GM12878 (cell line): ENCODE measurements at regions not wholly inside any gene's neighbourhood (a gene's known extent, or its start where the extent isn't known, plus 50 kb on each side); places are given as distances from the start of the nearest gene placed in this dataset.

Source experiments
- ATAC-seq: fragments of 200-7000 bp; cut with Tn5 transposase; 3 replicates; pipeline ENCODE4 v1.9.1; 2020; ENCODE audit warnings: mild to moderate bottlenecking, moderate library complexity
- BruUV-seq: library from RNA; stranded (reverse); fragments of 400-500 nt; replicated peaks from 2 replicates; lab custom pipeline; 2021; lab: Mats Ljungman, UMichigan
- CTCF ChIA-PET: fragments of 300-600 bp; sonication (Branson Sonifier 250); formaldehyde crosslinking; extraction: SDS; loops from one replicate; lab custom pipeline; 2021; ENCODE audit warnings: inconsistent platforms; lab: Yijun Ruan, JAX
- POLR2A ChIA-PET: fragments of 350-600 bp; formaldehyde crosslinking; extraction: SDS; loops from one replicate; lab custom pipeline; 2021; ENCODE audit warnings: inconsistent platforms; lab: Charles Lee
- RAD21 ChIA-PET: fragments of 300-600 bp; sonication (Branson Sonifier 250); formaldehyde crosslinking; loops from one replicate; lab custom pipeline; 2023; ENCODE audit warnings: antibody characterized with exemption; ENCODE audit not compliant: unreplicated experiment; lab: Charles Lee
- SMC1A ChIA-PET: fragments of 300-600 bp; sonication (Branson Sonifier 250); formaldehyde crosslinking; loops from one replicate; lab custom pipeline; 2023; ENCODE audit not compliant: unreplicated experiment, uncharacterized antibody; lab: Charles Lee
- DNase-seq: peaks from one replicate; pipeline ENCODE4 v3.0.0-alpha.2; 2011; ENCODE audit warnings: low read depth, low spot score
- FAIRE-seq: peaks from 3 replicates; lab custom pipeline; 2011; peaks lifted over from hg19 to GRCh38; lab: Jason Lieb, UNC
- H2AFZ ChIP-seq: 2 replicates; pipeline ENCODE4 v1.6.0; 2011; ENCODE audit warnings: low read depth, low read length, control low read depth; ENCODE audit not compliant: control insufficient read depth
- H3K27ac ChIP-seq: 2 replicates; pipeline ENCODE4 v1.5.1; 2011; ENCODE audit warnings: control low read depth; ENCODE audit not compliant: control insufficient read depth, insufficient read depth
- H3K27me3 ChIP-seq, 2 experiments: replicated peaks in 1 of 2; 2 replicates each; pipeline versions ENCODE4 v1.6.0 to v1.6.1; 2011; ENCODE audit warnings: low read length in 1 of 2; ENCODE audit not compliant: control insufficient read depth in 2 of 2, insufficient read depth in 2 of 2
- H3K36me3 ChIP-seq, 2 experiments: 2 replicates each; pipeline ENCODE4 v1.5.1; 2011; ENCODE audit warnings: low read length in 1 of 2; ENCODE audit not compliant: control insufficient read depth in 2 of 2, insufficient read depth in 2 of 2
- H3K4me1 ChIP-seq: 2 replicates; pipeline ENCODE4 v1.6.1; 2011; ENCODE audit warnings: mild to moderate bottlenecking, low read length, moderate library complexity, mixed read lengths; ENCODE audit not compliant: control insufficient read depth, insufficient read depth
- H3K4me2 ChIP-seq: 2 replicates; pipeline ENCODE4 v1.6.0; 2011; ENCODE audit warnings: control low read depth; ENCODE audit not compliant: control insufficient read depth, insufficient read depth
- H3K4me3 ChIP-seq: fragments of 200-600 bp; sonication (generic); 2 replicates; pipeline ENCODE4 v1.5.1; 2016
- H3K79me2 ChIP-seq: 2 replicates; pipeline ENCODE4 v1.6.0; 2011; ENCODE audit warnings: low read length; ENCODE audit not compliant: control insufficient read depth, insufficient read depth
- H3K9ac ChIP-seq: 2 replicates; pipeline ENCODE4 v1.8.0; 2011; ENCODE audit warnings: low read length, control low read depth, mixed read lengths; ENCODE audit not compliant: control insufficient read depth, insufficient read depth
- H3K9me3 ChIP-seq: replicated peaks from 3 replicates; pipeline ENCODE4 v1.5.1; 2011; ENCODE audit warnings: mild to moderate bottlenecking, low read length; ENCODE audit not compliant: control insufficient read depth, insufficient read depth
- H4K20me1 ChIP-seq: 2 replicates; pipeline ENCODE4 v1.6.0; 2011; ENCODE audit not compliant: control insufficient read depth, insufficient read depth
- ATF2 ChIP-seq: IDR thresholded peaks from 2 replicates; pipeline ENCODE4 v1.6.1; 2012; ENCODE audit warnings: low read length, inconsistent platforms
- ATF7 ChIP-seq: fragments of 450-650 bp; IDR thresholded peaks from 2 replicates; pipeline ENCODE4 v1.6.1; 2016; ENCODE audit warnings: low read depth, mild to moderate bottlenecking
- BACH1 ChIP-seq: fragments of 450-650 bp; IDR thresholded peaks from 2 replicates; pipeline ENCODE4 v1.6.1; 2017; ENCODE audit warnings: mild to moderate bottlenecking, borderline replicate concordance
- CREB1 ChIP-seq: IDR thresholded peaks from 2 replicates; pipeline ENCODE4 v1.6.1; 2012; ENCODE audit warnings: low read depth, mild to moderate bottlenecking, inconsistent platforms
- E2F4 ChIP-seq: IDR thresholded peaks from 2 replicates; pipeline ENCODE4 v1.6.1; 2012; ENCODE audit warnings: low read depth, low read length, improper control_type of control experiment
- HDAC6 ChIP-seq: fragments of 200-600 bp; sonication (generic); IDR thresholded peaks from one replicate; pipeline ENCODE4 v1.8.0; 2017; ENCODE audit warnings: antibody characterized with exemption; ENCODE audit not compliant: unreplicated experiment
- IKZF1 ChIP-seq: fragments of 450-650 bp; conservative IDR thresholded peaks from 2 replicates; pipeline ENCODE4 v1.6.1; 2017; ENCODE audit warnings: antibody characterized with exemption, mild to moderate bottlenecking
- IRF5 ChIP-seq: fragments of 450-650 bp; IDR thresholded peaks from 2 replicates; pipeline ENCODE4 v1.6.1; 2017; ENCODE audit warnings: borderline replicate concordance
- KDM1A ChIP-seq: fragments of 200-600 bp; sonication (generic); IDR thresholded peaks from 2 replicates; pipeline ENCODE4 v1.6.1; 2016; ENCODE audit warnings: borderline replicate concordance
- MEF2B ChIP-seq: fragments of 450-650 bp; IDR thresholded peaks from 2 replicates; pipeline ENCODE4 v1.6.1; 2018; ENCODE audit warnings: mild to moderate bottlenecking, moderate library complexity; ENCODE audit not compliant: partially characterized antibody, poor library complexity, severe bottlenecking
- RB1 ChIP-seq: fragments of 450-650 bp; formaldehyde crosslinking; IDR thresholded peaks from 2 replicates; pipeline ENCODE4 v1.6.1; 2017; ENCODE audit warnings: mild to moderate bottlenecking, borderline replicate concordance
- SMC3 ChIP-seq: IDR thresholded peaks from 2 replicates; pipeline ENCODE4 v1.6.1; 2011; ENCODE audit warnings: low read length, improper control_type of control experiment, borderline replicate concordance
- SRF ChIP-seq, 2 experiments: IDR thresholded peaks; 2 replicates each; pipeline ENCODE4 v1.6.1; 2011; ENCODE audit warnings: low read depth in 2 of 2, low read length in 2 of 2, mild to moderate bottlenecking in 1 of 2, moderate library complexity in 1 of 2
- TBL1XR1 ChIP-seq: IDR thresholded peaks from 2 replicates; pipeline ENCODE4 v1.6.1; 2012; ENCODE audit warnings: low read depth, low read length, improper control_type of control experiment
- TCF3 ChIP-seq: IDR thresholded peaks from 2 replicates; pipeline ENCODE4 v1.6.1; 2012; ENCODE audit warnings: low read depth, mild to moderate bottlenecking, low read length, borderline replicate concordance; ENCODE audit not compliant: insufficient read depth
- USF2 ChIP-seq: IDR thresholded peaks from 2 replicates; pipeline ENCODE4 v1.6.1; 2011; ENCODE audit warnings: low read depth, low read length, improper control_type of control experiment, borderline replicate concordance
- ZBTB40 ChIP-seq: fragments of 450-650 bp; IDR thresholded peaks from 2 replicates; pipeline ENCODE4 v1.6.1; 2016; ENCODE audit warnings: mild to moderate bottlenecking, moderate library complexity, borderline replicate concordance
- ZNF274 ChIP-seq: IDR thresholded peaks from one replicate; pipeline ENCODE4 v1.8.0; 2011; ENCODE audit not compliant: insufficient read length, insufficient read depth
- in situ Hi-C: fragments of 300-500 bp; cut with MboI; formaldehyde crosslinking; loops from 9 replicates; pipeline ENCODE4 v1.14.3; 2018; ENCODE audit warnings: mixed read lengths
- intact Hi-C: fragments of 100-400 bp; cut with micrococcal nuclease; formaldehyde crosslinking; loops from one replicate; pipeline ENCODE4 v1.14.2; 2022; ENCODE audit not compliant: unreplicated experiment

GRCh38 chr6:50272611-50273010 is 222.9 kb upstream of the DEFB112 start:
- RAD21 ChIA-PET, result no interaction called here
- Histone ChIP-seq H3K4me2 (no peak overlapping the region), H3K36me3 (no peaks in the 10 kb centered on the region), H4K20me1 (no peaks in the 10 kb centered on the region), H3K4me3 (no peak overlapping the region), H3K9ac (no peak overlapping the region), H3K9me3 (no peaks in the 10 kb centered on the region), H3K79me2 (no peaks in the 10 kb centered on the region), H3K4me1 (no peaks in the 10 kb centered on the region), H2AFZ (no peak overlapping the region), H3K27ac (no peak overlapping the region), H3K27me3 (no peaks in the 10 kb centered on the region)
- SMC1A ChIA-PET, result interaction anchor here (0.6 kb wide), 1 partner anchor 297 kb away, joined by 3 read pairs; no protein-coding TSS in a partner anchor
- FAIRE-seq, result no peak
- POLR2A ChIA-PET, result no interaction called here
- BruUV-seq, result no TSS peak
- CTCF ChIA-PET, result no interaction called here
- no peak for DNase-seq
- in situ Hi-C loops (no loop called here), intact Hi-C loops (no loop called here)
- no peak for ATAC-seq
- no peak for TF ChIP-seq ATF7
- TF ChIP-seq E2F4, result no peak
- no peak for TF ChIP-seq ZBTB40
- no peak for TF ChIP-seq MEF2B
- TF ChIP-seq RB1, result no peak
- no peak for TF ChIP-seq TCF3
- no peak for TF ChIP-seq CREB1
- TF ChIP-seq BACH1, result no peak
- no peak for TF ChIP-seq IKZF1
- TF ChIP-seq ZNF274, result no peak
- TF ChIP-seq SMC3, result no peak
- no peak for TF ChIP-seq KDM1A
- TF ChIP-seq HDAC6, result no peak
- no peak for TF ChIP-seq TBL1XR1
- no peak for TF ChIP-seq SRF (IDR thresholded peaks at IDR 0.05; ENCODE audit: low read depth in 2 of 2, low read length in 2 of 2)
- TF ChIP-seq IRF5, result no peak
- no peak for TF ChIP-seq ATF2
- no peak for TF ChIP-seq USF2
